NB4 (cell line): ENCODE measurements at regions not wholly inside any gene's neighbourhood (a gene's known extent, or its start where the extent isn't known, plus 50 kb on each side); places are given as distances from the start of the nearest gene placed in this dataset.

Experiments
- POLR2A ChIP-seq: IDR thresholded peaks from 2 replicates; pipeline ENCODE4 v1.6.1; 2011; ENCODE audit warnings: mild to moderate bottlenecking; ENCODE audit not compliant: insufficient read length; ENCODE audit errors: extremely low read depth
- TF ChIP-seq, protein P1 (sequence below): IDR thresholded peaks from one replicate; pipeline ENCODE4 v1.5.1; 2012; ENCODE audit warnings: low read depth, low read length
- TF ChIP-seq, protein P2 (sequence below): IDR thresholded peaks from 2 replicates; pipeline ENCODE4 v1.6.1; 2011; ENCODE audit warnings: low read depth, low read length

DNA sequence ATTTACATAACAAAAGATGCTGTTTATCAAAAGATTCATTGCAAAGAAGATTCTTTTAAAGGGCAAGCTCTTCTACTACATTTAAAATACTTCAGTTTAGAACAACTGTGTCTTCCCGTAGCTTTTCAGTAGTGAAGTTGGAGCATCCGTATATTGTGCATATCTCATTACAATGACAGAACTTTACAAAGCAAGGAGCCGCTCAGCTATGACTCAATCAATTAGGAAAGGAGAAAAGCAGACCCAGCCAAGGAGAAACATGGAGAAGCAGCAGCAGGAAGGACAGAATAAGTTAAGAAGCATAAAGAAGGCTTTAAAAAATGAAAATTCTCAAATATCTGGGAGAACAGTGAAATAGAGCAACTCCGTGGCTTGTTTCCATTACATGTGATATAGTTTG, 132.6 kb upstream of the SMLR1 start:
- TF ChIP-seq POLR2A: no peak
- TF ChIP-seq, protein P1, sequence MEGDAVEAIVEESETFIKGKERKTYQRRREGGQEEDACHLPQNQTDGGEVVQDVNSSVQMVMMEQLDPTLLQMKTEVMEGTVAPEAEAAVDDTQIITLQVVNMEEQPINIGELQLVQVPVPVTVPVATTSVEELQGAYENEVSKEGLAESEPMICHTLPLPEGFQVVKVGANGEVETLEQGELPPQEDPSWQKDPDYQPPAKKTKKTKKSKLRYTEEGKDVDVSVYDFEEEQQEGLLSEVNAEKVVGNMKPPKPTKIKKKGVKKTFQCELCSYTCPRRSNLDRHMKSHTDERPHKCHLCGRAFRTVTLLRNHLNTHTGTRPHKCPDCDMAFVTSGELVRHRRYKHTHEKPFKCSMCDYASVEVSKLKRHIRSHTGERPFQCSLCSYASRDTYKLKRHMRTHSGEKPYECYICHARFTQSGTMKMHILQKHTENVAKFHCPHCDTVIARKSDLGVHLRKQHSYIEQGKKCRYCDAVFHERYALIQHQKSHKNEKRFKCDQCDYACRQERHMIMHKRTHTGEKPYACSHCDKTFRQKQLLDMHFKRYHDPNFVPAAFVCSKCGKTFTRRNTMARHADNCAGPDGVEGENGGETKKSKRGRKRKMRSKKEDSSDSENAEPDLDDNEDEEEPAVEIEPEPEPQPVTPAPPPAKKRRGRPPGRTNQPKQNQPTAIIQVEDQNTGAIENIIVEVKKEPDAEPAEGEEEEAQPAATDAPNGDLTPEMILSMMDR: no peak
- TF ChIP-seq, protein P2, sequence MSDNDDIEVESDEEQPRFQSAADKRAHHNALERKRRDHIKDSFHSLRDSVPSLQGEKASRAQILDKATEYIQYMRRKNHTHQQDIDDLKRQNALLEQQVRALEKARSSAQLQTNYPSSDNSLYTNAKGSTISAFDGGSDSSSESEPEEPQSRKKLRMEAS: no peak
